CD4-positive, alpha-beta memory T cell (primary cell): ENCODE measurements at regions not wholly inside any gene's neighbourhood (a gene's known extent, or its start where the extent isn't known, plus 50 kb on each side); places are given as distances from the start of the nearest gene placed in this dataset.
"Not testable (repeated sequence)": the region's sequence is repeated elsewhere in the genome, so short reads cannot be mapped to it uniquely, and the experiment has no call there.

ENCODE experiments used
- CTCF ChIA-PET: fragments of 350-600 bp; sonication (Branson Sonifier 250); formaldehyde crosslinking; loops from one replicate; lab custom pipeline; 2021; ENCODE audit warnings: inconsistent platforms; ENCODE audit not compliant: partially characterized antibody; lab: Charles Lee
- POLR2A ChIA-PET: fragments of 350-600 bp; sonication (Branson Sonifier 250); formaldehyde crosslinking; loops from one replicate; lab custom pipeline; 2021; ENCODE audit not compliant: partially characterized antibody; lab: Charles Lee
- DNase-seq, 5 donors: peaks; one replicate each; pipeline versions ENCODE4 v3.0.0 to v3.0.0-alpha.2; 2020 to 2022; ENCODE audit warnings: mixed read lengths in 1 of 5
- H3K27ac ChIP-seq: one replicate; pipeline ENCODE4 v1.7.0; 2013; ENCODE audit warnings: low read depth, low read length
- H3K27me3 ChIP-seq: 2 replicates; pipeline ENCODE4 v1.7.0; 2013; ENCODE audit warnings: mild to moderate bottlenecking, low read length, moderate library complexity; ENCODE audit not compliant: insufficient read depth
- H3K36me3 ChIP-seq: 2 replicates; pipeline ENCODE4 v1.7.0; 2013; ENCODE audit warnings: mild to moderate bottlenecking, low read length, moderate library complexity; ENCODE audit not compliant: insufficient read depth
- H3K4me1 ChIP-seq: 2 replicates; pipeline ENCODE4 v1.7.0; 2013; ENCODE audit warnings: mild to moderate bottlenecking, low read length, moderate library complexity; ENCODE audit not compliant: insufficient read depth
- H3K4me3 ChIP-seq, 2 donors: one replicate each; pipeline ENCODE4 v1.7.0; 2013; ENCODE audit warnings: low read length in 2 of 2, mild to moderate bottlenecking in 1 of 2
- H3K9me3 ChIP-seq, 2 donors: one replicate each; pipeline ENCODE4 v1.7.0; 2013; ENCODE audit warnings: low read length in 2 of 2, control low read depth in 1 of 2; ENCODE audit not compliant: control insufficient read depth in 1 of 2
- H3K27ac Mint-ChIP-seq, 7 donors: one replicate each; pipeline ENCODE4 v1.8.0; 2020 to 2021; ENCODE audit warnings: mixed read lengths in 7 of 7, mild to moderate bottlenecking in 6 of 7, inconsistent platforms in 3 of 7, moderate library complexity in 3 of 7
- H3K27me3 Mint-ChIP-seq, 2 donors: one replicate each; pipeline ENCODE4 v1.8.0; 2020 to 2021; ENCODE audit warnings: mixed read lengths in 2 of 2
- H3K36me3 Mint-ChIP-seq, 2 donors: one replicate each; pipeline ENCODE4 v1.8.0; 2020 to 2021; ENCODE audit warnings: mixed read lengths in 2 of 2, inconsistent platforms in 1 of 2, mild to moderate bottlenecking in 1 of 2
- H3K4me1 Mint-ChIP-seq, 4 donors: one replicate each; pipeline ENCODE4 v1.8.0; 2020 to 2021; ENCODE audit warnings: mixed read lengths in 4 of 4, mild to moderate bottlenecking in 1 of 4
- H3K4me3 Mint-ChIP-seq, 8 donors: one replicate each; pipeline ENCODE4 v1.8.0; 2020 to 2021; ENCODE audit warnings: mixed read lengths in 8 of 8, mild to moderate bottlenecking in 7 of 8, moderate library complexity in 6 of 8, inconsistent platforms in 3 of 8
- H3K9me3 Mint-ChIP-seq, 8 donors: one replicate each; pipeline ENCODE4 v1.8.0; 2020 to 2021; ENCODE audit warnings: mixed read lengths in 8 of 8, mild to moderate bottlenecking in 5 of 8, inconsistent platforms in 3 of 8, moderate library complexity in 1 of 8
- intact Hi-C: fragments of 100-400 bp; cut with micrococcal nuclease; formaldehyde crosslinking; loops from one replicate; pipeline ENCODE4 v1.15.1; 2023

- CTCF ChIA-PET = interaction anchor here (0.8 to 5.3 kb wide), 4 partner anchors 220 to 560 kb away, joined by 3 to 49 read pairs (median 10); no protein-coding TSS in a partner anchor
- H3K27me3 Mint-ChIP-seq = no peaks in the 10 kb centered on the region
- H3K9me3 ChIP-seq = no peaks in the 10 kb centered on the region
- H3K36me3 Mint-ChIP-seq = no peaks in the 10 kb centered on the region
- intact Hi-C loops = no loop called here
- H3K4me3 Mint-ChIP-seq = no peak overlapping the region
- peaks cover 0 to 4% (median under 1%) of the 10 kb centered on the region in 4 donors for H3K4me1 Mint-ChIP-seq
- H3K4me3 ChIP-seq = no peak overlapping the region
- no peak overlapping the region for H3K27ac Mint-ChIP-seq
- no peaks in the 10 kb centered on the region for H3K27me3 ChIP-seq
- H3K36me3 ChIP-seq = no peaks in the 10 kb centered on the region
- POLR2A ChIA-PET = no interaction called here
- H3K4me1 ChIP-seq = no peaks in the 10 kb centered on the region
- no peak overlapping the region for H3K27ac ChIP-seq
- H3K9me3 Mint-ChIP-seq = no peaks in the 10 kb centered on the region
- no peak for DNase-seq
Measured at GRCh38 chr10:62597226-62597625, 207.3 kb upstream of the ADO start.

GRCh38 chr10:62599161-62599560 lies 205.4 kb upstream of the ADO start:
- CTCF ChIA-PET = interaction anchor here (1.9 to 3.2 kb wide), 2 partner anchors 11 to 218 kb away, joined by 5 to 14 read pairs; no protein-coding TSS in a partner anchor
- Mint-ChIP-seq H3K9me3 (peaks cover 0 to 3% (median 0%) of the 10 kb centered on the region in 8 donors), H3K36me3 (no peaks in the 10 kb centered on the region), H3K27me3 (no peaks in the 10 kb centered on the region), H3K4me3 (no peak overlapping the region), H3K27ac (no peak overlapping the region), H3K4me1 (peaks cover 0 to under 1% (median 0%) of the 10 kb centered on the region in 4 donors)
- no peak for DNase-seq
- POLR2A ChIA-PET = no interaction called here
- Histone ChIP-seq H3K4me1 (no peaks in the 10 kb centered on the region), H3K4me3 (no peak overlapping the region), H3K27me3 (no peaks in the 10 kb centered on the region), H3K36me3 (no peaks in the 10 kb centered on the region), H3K27ac (no peak overlapping the region), H3K9me3 (no peaks in the 10 kb centered on the region)
- intact Hi-C loops = no loop called here

DNA sequence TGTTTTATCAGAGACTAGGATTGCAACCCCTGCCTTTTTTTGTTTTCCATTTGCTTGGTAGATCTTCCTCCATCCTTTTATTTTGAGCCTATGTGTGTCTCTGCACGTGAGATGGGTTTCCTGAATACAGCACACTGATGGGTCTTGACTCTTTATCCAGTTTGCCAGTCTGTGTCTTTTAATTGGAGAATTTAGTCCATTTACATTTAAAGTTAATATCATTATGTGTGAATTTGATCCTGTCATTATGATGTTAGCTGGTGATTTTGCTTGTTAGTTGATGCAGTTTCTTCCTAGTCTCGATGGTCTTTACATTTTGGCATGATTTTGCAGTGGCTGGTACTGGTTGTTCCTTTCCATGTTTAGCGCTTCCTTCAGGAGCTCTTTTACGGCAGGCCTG lies 198.0 kb upstream of the ADO start:
- CTCF ChIA-PET, H3K4me1 ChIP-seq, POLR2A ChIA-PET, H3K4me1 Mint-ChIP-seq, H3K9me3 ChIP-seq, H3K36me3 Mint-ChIP-seq, H3K27me3 ChIP-seq, H3K27ac ChIP-seq, H3K36me3 ChIP-seq, H3K4me3 ChIP-seq, intact Hi-C loops, DNase-seq, H3K9me3 Mint-ChIP-seq, H3K27me3 Mint-ChIP-seq, H3K27ac Mint-ChIP-seq, H3K4me3 Mint-ChIP-seq: not testable (repeated sequence)

- H3K36me3 Mint-ChIP-seq, H3K4me1 Mint-ChIP-seq, H3K27me3 Mint-ChIP-seq, H3K4me3 ChIP-seq, H3K4me1 ChIP-seq, H3K36me3 ChIP-seq, DNase-seq, H3K9me3 Mint-ChIP-seq, intact Hi-C loops, H3K27ac Mint-ChIP-seq, H3K27me3 ChIP-seq, H3K27ac ChIP-seq, H3K9me3 ChIP-seq: not testable (repeated sequence)
- CTCF ChIA-PET = interaction anchor here (0.9 to 8.0 kb wide), 9 partner anchors 29 to 550 kb away, joined by 3 to 148 read pairs (median 3); partner anchors contain the start of gene EGR2
- POLR2A ChIA-PET = interaction anchor here (1.1 to 4.1 kb wide), 2 partner anchors 29 to 210 kb away, joined by 3 to 29 read pairs; partner anchors contain the start of gene EGR2
- H3K4me3 Mint-ChIP-seq = peak overlapping the region in 1 of 8 donors; percentile 60
Measured at GRCh38 chr10:62608189-62608875, 196.2 kb upstream of the ADO start.

- intact Hi-C loops = loop anchor here (1.0 to 5.0 kb wide), 4 partner anchors 173 to 548 kb away; no protein-coding TSS in a partner anchor
- no peaks in the 10 kb centered on the region for H3K36me3 Mint-ChIP-seq
- H3K27ac ChIP-seq = no peak overlapping the region
- H3K27me3 ChIP-seq = no peaks in the 10 kb centered on the region
- H3K4me1 ChIP-seq = peaks cover 4% of the 10 kb centered on the region
- DNase-seq = peak; percentile 76 to 80 (median 78)
- no peaks in the 10 kb centered on the region for H3K9me3 ChIP-seq
- H3K27me3 Mint-ChIP-seq = peaks cover 4 to 8% of the 10 kb centered on the region in 2 donors
- H3K4me1 Mint-ChIP-seq = peaks cover 3 to 9% (median 4%) of the 10 kb centered on the region in 4 donors
- H3K36me3 ChIP-seq = no peaks in the 10 kb centered on the region
- CTCF ChIA-PET = interaction anchor here (0.8 to 8.0 kb wide), 29 partner anchors 9 to 1110 kb away, joined by 3 to 148 read pairs (median 4); partner anchors contain the start of genes EGR2 and NRBF2
- peaks cover 0 to 3% (median 0%) of the 10 kb centered on the region in 8 donors for H3K9me3 Mint-ChIP-seq
- no peak overlapping the region for H3K4me3 Mint-ChIP-seq
- peak overlapping the region in 2 of 7 donors; percentile 46 to 78 for H3K27ac Mint-ChIP-seq
- POLR2A ChIA-PET = interaction anchor here (0.8 to 4.1 kb wide), 4 partner anchors 26 to 522 kb away, joined by 3 to 29 read pairs (median 4); partner anchors contain the start of genes EGR2 and NRBF2
- no peak overlapping the region for H3K4me3 ChIP-seq
Measured at GRCh38 chr10:62610649-62611229, 193.8 kb upstream of the ADO start.

GRCh38 chr10:62613424-62613823 lies 191.1 kb upstream of the ADO start:
- Histone ChIP-seq H3K4me3 (no peak overlapping the region), H3K36me3 (no peaks in the 10 kb centered on the region), H3K27ac (no peak overlapping the region), H3K9me3 (no peaks in the 10 kb centered on the region), H3K4me1 (peaks cover 4% of the 10 kb centered on the region), H3K27me3 (no peaks in the 10 kb centered on the region)
- H3K27me3 Mint-ChIP-seq = peaks cover 4 to 8% of the 10 kb centered on the region in 2 donors
- H3K4me3 Mint-ChIP-seq = no peak overlapping the region
- ChIA-PET CTCF (interaction anchor here (0.7 to 8.0 kb wide), 5 partner anchors 20 to 545 kb away, joined by 3 to 148 read pairs (median 3); partner anchors contain the start of gene EGR2), POLR2A (interaction anchor here (2.4 kb wide), 1 partner anchor 204 kb away, joined by 9 read pairs; no protein-coding TSS in a partner anchor)
- intact Hi-C loops = loop anchor here (5.0 kb wide), 1 partner anchor 176 kb away; no protein-coding TSS in a partner anchor
- H3K36me3 Mint-ChIP-seq = no peaks in the 10 kb centered on the region
- no peaks in the 10 kb centered on the region for H3K9me3 Mint-ChIP-seq
- no peak for DNase-seq
- H3K4me1 Mint-ChIP-seq = peaks cover 7 to 20% (median 10%) of the 10 kb centered on the region in 4 donors
- H3K27ac Mint-ChIP-seq = no peak overlapping the region

DNA sequence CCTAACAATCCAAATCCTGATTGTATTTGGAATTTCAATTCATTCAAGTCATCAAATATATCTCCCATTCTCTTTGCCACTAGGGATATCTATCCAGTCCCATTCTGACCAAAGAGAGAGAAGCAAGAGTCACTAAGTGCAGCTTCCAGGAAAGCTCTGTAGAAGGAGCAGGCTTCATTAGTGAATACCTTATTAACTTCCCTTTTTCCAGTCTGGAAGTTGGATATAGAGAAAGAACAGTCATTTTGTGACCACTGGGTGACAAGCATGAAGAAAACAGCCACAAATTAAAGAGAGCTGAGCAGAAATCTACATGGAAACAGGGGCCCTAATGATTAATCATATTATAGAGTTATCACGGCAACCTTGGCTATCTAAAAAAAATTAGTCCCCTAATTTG lies 190.7 kb upstream of the ADO start:
- POLR2A ChIA-PET = interaction anchor here (2.4 kb wide), 1 partner anchor 204 kb away, joined by 9 read pairs; no protein-coding TSS in a partner anchor
- Mint-ChIP-seq H3K4me3 (no peak overlapping the region), H3K36me3 (no peaks in the 10 kb centered on the region), H3K27ac (no peak overlapping the region), H3K9me3 (no peaks in the 10 kb centered on the region), H3K4me1 (peaks cover 8 to 20% (median 10%) of the 10 kb centered on the region in 4 donors), H3K27me3 (peaks cover 2 to 5% of the 10 kb centered on the region in 2 donors)
- Histone ChIP-seq H3K27ac (no peak overlapping the region), H3K36me3 (no peaks in the 10 kb centered on the region), H3K27me3 (no peaks in the 10 kb centered on the region), H3K4me1 (peaks cover 4% of the 10 kb centered on the region), H3K4me3 (no peak overlapping the region), H3K9me3 (no peaks in the 10 kb centered on the region)
- intact Hi-C loops = loop anchor here (5.0 kb wide), 1 partner anchor 177 kb away; no protein-coding TSS in a partner anchor
- DNase-seq = no peak
- CTCF ChIA-PET = interaction anchor here (0.7 to 8.0 kb wide), 6 partner anchors 20 to 545 kb away, joined by 3 to 148 read pairs (median 3); partner anchors contain the start of gene EGR2
